ENCODE measurements at regions not wholly inside any gene's neighbourhood (a gene's known extent, or its start where the extent isn't known, plus 50 kb on each side); places are given as distances from the start of the nearest gene placed in this dataset.

- H3K4me3 ChIP-seq = no peak overlapping the region
- no peaks in the 10 kb centered on the region for H3K27me3 ChIP-seq
- H3K9me3 ChIP-seq (replicated peaks) = no peaks in the 10 kb centered on the region
- no peak for DNase-seq
- no peaks in the 10 kb centered on the region for H3K4me1 ChIP-seq
- no peak overlapping the region for H3K27ac ChIP-seq
- H3K36me3 ChIP-seq = no peaks in the 10 kb centered on the region
Observed at GRCh38 chr1:221347706-221348105, 394.2 kb downstream of the DUSP10 start.

GRCh38 chr1:221350091-221350490, 391.8 kb downstream of the DUSP10 start:
- no peak overlapping the region for H3K27ac ChIP-seq
- DNase-seq = no peak
- no peaks in the 10 kb centered on the region for H3K36me3 ChIP-seq
- no peaks in the 10 kb centered on the region for H3K9me3 ChIP-seq (replicated peaks)
- H3K4me1 ChIP-seq = no peaks in the 10 kb centered on the region; the same call in 1 of the 2 replicates
- H3K27me3 ChIP-seq = no peaks in the 10 kb centered on the region
- no peak overlapping the region for H3K4me3 ChIP-seq

DNA sequence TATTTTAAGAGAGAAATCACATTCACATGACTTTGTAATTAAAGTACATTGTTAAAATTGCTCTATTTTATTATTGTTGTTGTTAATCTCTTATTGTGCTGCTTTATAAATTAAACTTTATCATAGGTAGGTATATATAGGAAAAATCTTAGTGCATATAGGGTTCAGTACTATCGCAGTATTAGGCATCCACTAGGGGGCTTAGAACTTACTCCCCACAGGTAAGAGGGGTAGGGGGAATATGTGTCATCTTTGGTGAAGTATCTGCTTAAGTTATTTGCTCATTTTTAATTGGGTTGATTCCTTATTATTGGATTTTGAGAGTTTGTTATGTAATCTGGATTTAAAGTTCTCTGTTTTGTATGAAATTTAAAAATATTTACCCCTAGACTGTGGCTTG, 385.2 kb downstream of the DUSP10 start:
- no peaks in the 10 kb centered on the region; the same call in 1 of the 2 replicates for H3K4me1 ChIP-seq
- no peak overlapping the region for H3K4me3 ChIP-seq
- no peaks in the 10 kb centered on the region for H3K36me3 ChIP-seq
- no peaks in the 10 kb centered on the region for H3K27me3 ChIP-seq
- no peak for DNase-seq
- H3K9me3 ChIP-seq (replicated peaks) = no peaks in the 10 kb centered on the region
- no peak overlapping the region for H3K27ac ChIP-seq

GRCh38 chr1:221363039-221363438, 378.9 kb downstream of the DUSP10 start:
- Histone ChIP-seq H3K4me3 (no peak overlapping the region), H3K36me3 (no peaks in the 10 kb centered on the region), H3K27ac (no peak overlapping the region), H3K27me3 (no peaks in the 10 kb centered on the region), H3K4me1 (no peaks in the 10 kb centered on the region), H3K9me3 (replicated peaks) (no peaks in the 10 kb centered on the region)
- DNase-seq = no peak

GRCh38 chr1:221366495-221367110, 375.3 kb downstream of the DUSP10 start:
- H3K4me3 ChIP-seq = no peak overlapping the region
- H3K36me3 ChIP-seq = no peaks in the 10 kb centered on the region
- H3K4me1 ChIP-seq = no peaks in the 10 kb centered on the region
- H3K9me3 ChIP-seq (replicated peaks) = no peaks in the 10 kb centered on the region
- peak in 1 of 2 experiments; percentile 16 for DNase-seq
- H3K27me3 ChIP-seq = no peaks in the 10 kb centered on the region
- no peak overlapping the region for H3K27ac ChIP-seq

- DNase-seq = no peak
- H3K4me1 ChIP-seq = no peaks in the 10 kb centered on the region
- no peaks in the 10 kb centered on the region for H3K27me3 ChIP-seq
- H3K9me3 ChIP-seq (replicated peaks) = no peaks in the 10 kb centered on the region
- no peaks in the 10 kb centered on the region for H3K36me3 ChIP-seq
- H3K4me3 ChIP-seq = no peak overlapping the region
- no peak overlapping the region for H3K27ac ChIP-seq
Observed at GRCh38 chr1:221371705-221372104, 370.2 kb downstream of the DUSP10 start.

- Histone ChIP-seq H3K9me3 (replicated peaks) (no peaks in the 10 kb centered on the region), H3K4me3 (no peak overlapping the region), H3K27me3 (no peaks in the 10 kb centered on the region), H3K27ac (no peak overlapping the region), H3K36me3 (no peaks in the 10 kb centered on the region), H3K4me1 (no peaks in the 10 kb centered on the region)
- no peak for DNase-seq
Observed at GRCh38 chr1:221373795-221374194, 368.1 kb downstream of the DUSP10 start.

DNA sequence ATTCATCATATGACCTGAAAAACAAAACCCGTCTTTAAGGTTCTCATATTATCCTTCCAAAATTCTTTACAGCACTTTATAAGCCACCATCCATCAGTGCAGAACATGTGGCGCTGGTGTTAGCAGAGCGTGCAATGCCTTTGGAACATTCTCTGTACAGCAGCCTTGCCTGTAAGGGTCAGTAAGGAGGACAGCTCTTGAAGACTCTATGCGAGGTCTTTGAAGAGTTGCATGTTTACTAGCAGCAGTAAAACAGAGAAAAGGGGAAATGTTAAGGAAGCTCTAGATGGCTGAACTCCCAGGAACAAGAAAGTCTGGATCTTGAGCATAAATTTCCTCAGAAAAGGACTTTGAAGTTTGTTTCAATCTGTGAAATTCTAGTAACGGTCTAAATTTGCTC, 365.6 kb downstream of the DUSP10 start:
- no peak overlapping the region for H3K27ac ChIP-seq
- no peaks in the 10 kb centered on the region for H3K4me1 ChIP-seq
- no peaks in the 10 kb centered on the region for H3K27me3 ChIP-seq
- no peaks in the 10 kb centered on the region for H3K36me3 ChIP-seq
- no peaks in the 10 kb centered on the region for H3K9me3 ChIP-seq (replicated peaks)
- no peak overlapping the region for H3K4me3 ChIP-seq
- no peak for DNase-seq

DNA sequence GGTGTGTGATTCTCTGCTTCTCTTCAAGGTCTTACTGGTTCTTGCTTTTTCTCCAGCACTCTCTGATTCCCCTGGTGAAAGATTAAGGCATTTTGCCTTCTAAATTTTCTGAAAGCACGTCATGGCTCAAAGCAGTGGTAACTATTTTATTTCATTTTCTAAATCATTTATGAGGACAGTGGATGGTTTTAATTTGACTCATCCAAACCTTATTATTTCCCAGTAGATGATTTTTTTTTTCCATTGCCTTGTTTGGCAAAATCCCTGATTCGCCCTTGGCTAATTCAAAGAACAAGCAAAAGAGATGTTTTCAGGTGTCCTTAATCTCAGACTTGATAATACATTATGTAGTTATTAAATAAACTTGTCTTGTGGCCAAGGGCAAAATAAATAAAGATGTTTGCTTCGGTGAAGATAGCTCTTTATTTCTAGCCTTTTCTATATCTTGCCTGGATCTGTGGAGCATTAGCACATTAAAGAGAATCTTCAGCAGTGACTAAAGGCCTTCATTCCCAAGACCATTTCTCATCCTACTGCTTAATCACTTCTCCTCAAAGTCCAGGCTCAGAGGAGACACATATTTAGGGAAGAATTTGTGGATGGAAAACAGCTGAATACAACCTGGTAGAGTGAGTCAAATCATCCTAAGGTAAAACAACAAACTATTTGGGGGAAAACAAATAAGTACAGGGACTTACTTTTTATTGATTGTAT, 359.8 kb downstream of the DUSP10 start:
- no peaks in the 10 kb centered on the region for H3K36me3 ChIP-seq
- no peaks in the 10 kb centered on the region for H3K4me1 ChIP-seq
- DNase-seq = no peak
- H3K9me3 ChIP-seq (replicated peaks) = no peaks in the 10 kb centered on the region; the same call in 1 of the 2 replicates
- H3K27me3 ChIP-seq = no peaks in the 10 kb centered on the region
- H3K27ac ChIP-seq = no peak overlapping the region
- H3K4me3 ChIP-seq = no peak overlapping the region

- H3K4me3 ChIP-seq = no peak overlapping the region
- H3K27ac ChIP-seq = no peak overlapping the region
- H3K27me3 ChIP-seq = no peaks in the 10 kb centered on the region
- no peaks in the 10 kb centered on the region for H3K9me3 ChIP-seq (replicated peaks)
- no peak for DNase-seq
- no peaks in the 10 kb centered on the region for H3K36me3 ChIP-seq
- no peaks in the 10 kb centered on the region for H3K4me1 ChIP-seq
Observed at GRCh38 chr1:221392453-221392852, 349.4 kb downstream of the DUSP10 start.

DNA sequence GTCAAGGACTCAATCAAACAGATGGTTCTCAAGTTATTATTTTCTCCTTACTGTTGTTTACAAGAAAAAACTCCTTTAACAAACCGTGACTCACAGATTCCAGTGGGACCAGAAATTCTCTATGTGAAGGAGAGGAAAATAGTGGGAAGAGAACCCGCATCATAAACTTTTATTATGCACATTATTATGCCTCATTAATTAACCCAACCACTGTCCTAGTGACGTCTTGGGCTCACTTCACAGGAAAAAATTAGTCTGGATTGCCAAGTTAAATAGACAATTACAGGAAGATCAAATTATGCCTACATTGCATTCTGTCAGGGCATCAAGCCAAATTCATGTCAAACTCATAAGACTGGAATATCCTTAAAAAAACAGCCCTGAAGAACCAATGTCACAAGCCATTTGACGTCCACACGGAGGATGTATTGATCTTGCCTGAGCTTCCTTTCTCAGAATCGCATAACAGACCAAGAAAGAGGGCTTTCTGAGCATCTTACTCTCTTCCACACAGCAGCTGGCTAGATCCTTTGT, 347.8 kb downstream of the DUSP10 start:
- H3K4me3 ChIP-seq = no peak overlapping the region
- H3K27me3 ChIP-seq = no peaks in the 10 kb centered on the region
- DNase-seq = no peak
- no peaks in the 10 kb centered on the region for H3K36me3 ChIP-seq
- no peaks in the 10 kb centered on the region for H3K9me3 ChIP-seq (replicated peaks)
- no peak overlapping the region for H3K27ac ChIP-seq
- H3K4me1 ChIP-seq = no peaks in the 10 kb centered on the region

DNA sequence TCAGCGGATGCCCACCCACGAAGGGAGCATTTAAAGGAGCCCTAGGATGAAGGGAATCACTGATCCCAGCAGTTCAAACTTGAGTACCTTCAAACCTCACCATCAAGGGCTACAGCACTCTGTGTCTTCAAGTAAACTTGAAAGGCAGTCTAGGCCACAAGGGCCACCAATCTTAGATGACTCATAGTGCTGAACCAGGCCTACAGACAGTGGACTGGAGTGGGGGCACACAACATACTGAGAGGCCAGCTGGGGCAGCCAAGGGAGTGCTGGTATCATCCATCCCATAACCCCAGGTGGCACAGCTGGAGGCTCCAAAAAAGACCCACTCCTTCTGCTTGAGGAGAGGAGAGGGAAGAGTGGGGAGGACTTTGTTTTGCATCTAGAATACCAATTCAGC, 345.4 kb downstream of the DUSP10 start:
- Histone ChIP-seq H3K27me3 (no peaks in the 10 kb centered on the region), H3K27ac (no peak overlapping the region), H3K4me1 (no peaks in the 10 kb centered on the region), H3K36me3 (no peaks in the 10 kb centered on the region), H3K9me3 (replicated peaks) (no peaks in the 10 kb centered on the region), H3K4me3 (no peak overlapping the region)
- peak; percentile 17 to 31 for DNase-seq

DNA sequence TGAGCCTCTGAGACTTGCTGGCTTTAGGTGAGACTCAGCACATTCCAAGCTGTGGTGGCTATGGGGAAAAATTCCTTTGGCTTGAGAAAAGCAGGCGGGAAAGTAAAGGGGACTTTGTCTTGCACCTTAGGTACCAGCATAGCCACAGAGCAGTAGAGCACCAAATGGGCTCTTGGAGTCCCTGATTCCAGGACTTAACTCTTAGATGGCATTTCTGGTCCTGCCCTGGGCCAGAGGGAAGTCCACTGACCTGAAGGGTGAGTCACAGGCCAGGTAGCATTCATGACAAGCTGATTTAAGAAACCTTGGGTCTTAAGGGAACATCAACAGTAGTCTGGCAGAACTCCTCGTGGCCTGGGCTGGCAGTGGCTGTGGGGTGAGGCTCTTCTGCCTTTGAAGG, 344.7 kb downstream of the DUSP10 start:
- no peak for DNase-seq
- H3K27ac ChIP-seq = no peak overlapping the region
- H3K9me3 ChIP-seq (replicated peaks) = no peaks in the 10 kb centered on the region
- no peak overlapping the region for H3K4me3 ChIP-seq
- H3K27me3 ChIP-seq = no peaks in the 10 kb centered on the region
- H3K36me3 ChIP-seq = no peaks in the 10 kb centered on the region
- H3K4me1 ChIP-seq = no peaks in the 10 kb centered on the region

- no peaks in the 10 kb centered on the region for H3K36me3 ChIP-seq
Observed at GRCh38 chr1:221397606-221398005, 344.3 kb downstream of the DUSP10 start.

DNA sequence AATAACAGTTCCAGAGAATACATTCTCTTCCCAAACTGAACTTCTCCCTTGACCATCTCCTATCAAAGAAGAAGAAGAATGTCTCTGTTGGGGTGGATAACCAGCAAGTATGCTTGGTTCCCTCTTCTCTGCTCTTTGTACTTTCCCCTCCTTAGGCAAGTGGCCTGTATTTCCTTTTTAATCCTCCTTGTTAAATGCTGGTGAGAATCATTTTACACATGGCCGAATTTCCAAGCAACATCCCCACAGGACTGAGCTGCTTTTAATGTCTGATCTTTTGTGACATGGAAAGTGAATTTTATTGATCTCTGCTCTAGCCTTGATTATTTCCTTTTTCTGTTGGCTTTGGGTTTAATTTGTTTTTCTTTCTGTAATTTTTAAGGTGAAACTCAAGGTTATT, 336.7 kb downstream of the DUSP10 start:
- Histone ChIP-seq H3K27me3 (no peaks in the 10 kb centered on the region), H3K27ac (no peak overlapping the region), H3K4me1 (no peaks in the 10 kb centered on the region), H3K4me3 (no peak overlapping the region), H3K9me3 (replicated peaks) (no peaks in the 10 kb centered on the region), H3K36me3 (peaks cover 2% of the 10 kb centered on the region; the same call in 1 of the 2 replicates)
- DNase-seq = no peak

More at GRCh38 chr1:221397606-221398005, 344.3 kb downstream of the DUSP10 start:
- no peaks in the 10 kb centered on the region for H3K4me1 ChIP-seq
- no peak overlapping the region for H3K4me3 ChIP-seq
- no peak overlapping the region for H3K27ac ChIP-seq
- H3K27me3 ChIP-seq = no peaks in the 10 kb centered on the region
- no peak for DNase-seq
- no peaks in the 10 kb centered on the region for H3K9me3 ChIP-seq (replicated peaks)
